ENCODE measurements at regions not wholly inside any gene's neighbourhood (a gene's known extent, or its start where the extent isn't known, plus 50 kb on each side); places are given as distances from the start of the nearest gene placed in this dataset.

GRCh38 chr3:144301863-144302262 lies 330.2 kb downstream of the DIPK2A start:
- DNase-seq (ENCODE audit: extremely low read depth, low read depth) = no peak
- H3K4me3 ChIP-seq (replicated peaks; ENCODE audit: low read depth, low read length) = no peak overlapping the region
- no peak for TF ChIP-seq CTCF (IDR thresholded peaks at IDR 0.05; ENCODE audit: low read depth, low read length, missing control alignments)

- no peak for TF ChIP-seq CTCF (IDR thresholded peaks at IDR 0.05; ENCODE audit: low read depth, low read length, missing control alignments)
- H3K4me3 ChIP-seq (replicated peaks; ENCODE audit: low read depth, low read length) = no peak overlapping the region
- DNase-seq (ENCODE audit: extremely low read depth, low read depth) = no peak
These were observed 336.3 kb downstream of the DIPK2A start for GRCh38 chr3:144307951-144308350.

- no peak for TF ChIP-seq CTCF (IDR thresholded peaks at IDR 0.05; ENCODE audit: low read depth, low read length, missing control alignments)
- no peak for DNase-seq (ENCODE audit: extremely low read depth, low read depth)
- no peak overlapping the region for H3K4me3 ChIP-seq (replicated peaks; ENCODE audit: low read depth, low read length)
These were observed 336.8 kb downstream of the DIPK2A start for GRCh38 chr3:144308396-144308795.

DNA sequence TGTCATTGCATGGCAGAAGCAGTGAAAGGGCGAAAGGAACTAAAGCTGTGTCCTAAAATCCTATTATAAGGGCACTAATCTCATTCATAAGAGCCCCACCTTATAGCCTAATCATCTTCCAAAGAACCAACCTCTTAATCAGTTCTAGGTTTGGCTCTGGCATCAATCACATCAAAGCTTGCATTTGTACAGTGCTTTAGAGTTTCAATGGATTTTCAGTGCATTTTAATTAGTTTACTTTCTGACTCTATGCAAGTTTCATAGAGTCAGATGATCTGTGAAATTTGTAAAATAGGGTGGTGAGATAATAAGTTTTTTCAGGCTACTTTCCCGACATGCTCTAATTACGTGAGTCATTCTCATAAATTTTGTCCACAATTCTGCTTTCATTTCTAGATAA lies 341.1 kb downstream of the DIPK2A start:
- no peak for DNase-seq (ENCODE audit: extremely low read depth, low read depth)
- TF ChIP-seq CTCF (IDR thresholded peaks at IDR 0.05; ENCODE audit: low read depth, low read length, missing control alignments) = no peak
- H3K4me3 ChIP-seq (replicated peaks; ENCODE audit: low read depth, low read length) = no peak overlapping the region

GRCh38 chr3:144314946-144315345 lies 343.3 kb downstream of the DIPK2A start:
- TF ChIP-seq CTCF (IDR thresholded peaks at IDR 0.05; ENCODE audit: low read depth, low read length, missing control alignments) = no peak
- no peak overlapping the region for H3K4me3 ChIP-seq (replicated peaks; ENCODE audit: low read depth, low read length)
- no peak for DNase-seq (ENCODE audit: extremely low read depth, low read depth)

DNA sequence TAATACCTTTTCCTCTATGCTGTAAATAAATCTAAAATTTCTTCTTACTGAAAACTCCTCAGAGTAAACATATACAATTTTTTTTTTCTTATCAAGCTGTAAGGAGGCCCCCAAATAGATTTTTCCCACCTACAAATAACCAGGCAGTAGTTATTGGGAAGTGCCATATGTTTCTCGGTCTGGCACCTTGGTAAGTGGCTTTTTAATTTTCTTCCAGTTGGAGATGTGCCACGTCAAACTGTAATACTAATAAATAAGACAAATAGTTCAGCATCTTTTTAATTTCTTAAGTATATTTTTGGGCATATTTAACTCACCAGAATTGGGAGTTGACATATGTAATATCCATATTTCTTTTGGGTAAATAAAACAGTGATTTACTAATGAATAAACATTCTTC lies 346.3 kb downstream of the DIPK2A start:
- no peak for TF ChIP-seq CTCF (IDR thresholded peaks at IDR 0.05; ENCODE audit: low read depth, low read length, missing control alignments)
- no peak for DNase-seq (ENCODE audit: extremely low read depth, low read depth)

DNA sequence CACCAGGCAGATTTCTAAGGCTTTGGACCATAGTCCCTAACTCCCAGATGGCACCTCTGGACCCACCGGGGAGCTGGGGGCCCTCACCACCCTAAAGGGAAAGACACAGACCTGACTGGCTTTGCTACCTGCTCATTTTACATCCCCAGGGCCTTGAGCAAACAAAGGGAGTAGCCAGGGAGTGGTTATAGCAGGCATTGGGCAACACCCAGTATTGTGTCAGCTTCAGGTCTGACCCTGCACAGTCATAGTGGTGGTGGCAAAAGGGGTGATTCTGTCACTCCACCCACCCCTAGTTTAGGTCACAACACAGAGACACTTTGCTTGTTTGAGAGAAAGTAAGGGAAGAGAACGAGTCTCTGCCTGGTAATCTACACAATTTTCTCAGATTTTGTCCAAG lies 352.5 kb downstream of the DIPK2A start:
- no peak overlapping the region for H3K4me3 ChIP-seq (replicated peaks; ENCODE audit: low read depth, low read length)
- no peak for TF ChIP-seq CTCF (IDR thresholded peaks at IDR 0.05; ENCODE audit: low read depth, low read length, missing control alignments)
- no peak for DNase-seq (ENCODE audit: extremely low read depth, low read depth)

More for the DNA sequence above, 346.3 kb downstream of the DIPK2A start:
- H3K4me3 ChIP-seq (replicated peaks; ENCODE audit: low read depth, low read length) = no peak overlapping the region
